ENCODE measurements at regions not wholly inside any gene's neighbourhood (a gene's known extent, or its start where the extent isn't known, plus 50 kb on each side); places are given as distances from the start of the nearest gene placed in this dataset.

DNA sequence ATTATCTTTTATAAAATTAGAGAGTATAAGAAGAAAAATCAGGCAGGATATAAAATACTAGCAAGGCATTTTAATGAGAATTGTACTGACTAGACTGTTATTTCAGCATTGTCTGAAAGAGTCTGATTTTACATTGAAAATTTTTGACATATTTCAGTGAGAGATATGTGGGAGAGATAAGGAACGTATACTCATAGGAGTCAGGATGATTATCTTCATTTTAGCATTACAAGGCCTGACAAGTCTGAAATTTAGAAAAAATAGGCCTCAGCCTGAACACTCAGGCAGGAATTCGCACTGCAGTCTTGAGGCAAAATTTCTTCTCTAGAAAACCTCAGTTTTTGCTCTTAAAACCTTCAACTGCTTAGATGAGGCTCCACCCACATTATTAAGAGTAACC, 386.0 kb downstream of the HGF start:
- Histone ChIP-seq H4K8ac (ENCODE audit: extremely low read depth, insufficient read depth, low read length) (no peak overlapping the region), H2BK120ac (replicated peaks; ENCODE audit: low read depth, low read length) (no peak overlapping the region), H3K79me2 (ENCODE audit: control insufficient read depth in 1 of 2, insufficient read depth in 2 of 2, low read length in 2 of 2) (no peaks in the 10 kb centered on the region), H3K9ac (replicated peaks in 1 of 4; ENCODE audit: extremely low read depth in 1 of 4, low read depth in 3 of 4, low read length in 3 of 4) (no peak overlapping the region), H2AFZ (ENCODE audit: low read length) (no peak overlapping the region), H4K5ac (ENCODE audit: insufficient read length, low read depth, low read length) (no peak overlapping the region), H2BK20ac (ENCODE audit: low read length) (no peak overlapping the region), H3K4me1 (replicated peaks in 1 of 4; ENCODE audit: control insufficient read depth in 3 of 4, insufficient read depth in 4 of 4, low read length in 3 of 4) (no peaks in the 10 kb centered on the region), H3K56ac (replicated peaks; ENCODE audit: insufficient read length, low read depth, low read length) (no peak overlapping the region), H3K79me1 (ENCODE audit: low read depth, low read length) (no peaks in the 10 kb centered on the region), H2BK5ac (ENCODE audit: low read depth, low read length) (no peak overlapping the region), H2BK15ac (ENCODE audit: low read length) (no peak overlapping the region), H3K4ac (replicated peaks; ENCODE audit: insufficient read length, low read depth, low read length) (no peak overlapping the region), H3K4me3 (ENCODE audit: extremely low read depth in 1 of 4, insufficient read depth in 2 of 4, low read depth in 3 of 4, low read length in 4 of 4) (no peak overlapping the region), H3K14ac (ENCODE audit: insufficient read length) (no peak overlapping the region), H3K9me3 (ENCODE audit: insufficient read depth in 2 of 2, low read depth in 1 of 2, low read length in 1 of 2) (no peaks in the 10 kb centered on the region; a peak in 1 of 4 replicates), H3K18ac (ENCODE audit: extremely low read depth, low read length) (no peak overlapping the region), H3K23me2 (ENCODE audit: low read depth, low read length) (no peaks in the 10 kb centered on the region), H4K91ac (replicated peaks; ENCODE audit: insufficient read length, low read length) (no peak overlapping the region), H2BK12ac (ENCODE audit: low read depth, low read length) (no peak overlapping the region), H3K27me3 (replicated peaks in 1 of 4; ENCODE audit: control insufficient read depth in 3 of 4, extremely low read depth in 1 of 4, insufficient read depth in 3 of 4, low read length in 3 of 4) (no peaks in the 10 kb centered on the region), H2AK5ac (ENCODE audit: low read depth, low read length) (no peak overlapping the region), H3K36me3 (ENCODE audit: control insufficient read depth in 2 of 4, insufficient read depth in 4 of 4, low read length in 3 of 4) (no peaks in the 10 kb centered on the region), H3K27ac (ENCODE audit: low read depth, low read length) (no peak overlapping the region), H3K23ac (ENCODE audit: insufficient read length) (no peak overlapping the region), H4K20me1 (replicated peaks in 1 of 2; ENCODE audit: control insufficient read depth in 1 of 2, insufficient read depth in 2 of 2, low read length in 2 of 2) (no peaks in the 10 kb centered on the region), H3K4me2 (ENCODE audit: insufficient read depth in 1 of 2, low read depth in 2 of 2, low read length in 2 of 2) (no peak overlapping the region)
- no peak for DNase-seq (ENCODE audit: low read depth in 1 of 2, low spot score in 2 of 2)
- ChIA-PET CTCF (ENCODE audit: partially characterized antibody) (interaction anchor here (1.0 kb wide), 1 partner anchor 86 kb away, joined by 3 read pairs; no protein-coding TSS in a partner anchor), POLR2A (ENCODE audit: partially characterized antibody) (no interaction called here)
- no peak for FAIRE-seq
- 91% methylated on average over 2 of the region's 2 CpGs; no CpG with 5 or more reads in 1 of the 2 experiments for WGBS, 2 experiments (ENCODE audit: extremely low coverage in 1 of 2, insufficient coverage in 1 of 2, insufficient read length in 1 of 2, insufficient replicate concordance in 2 of 2, low coverage in 1 of 2, low lambda C conversion rate in 2 of 2, missing lambda C conversion rate in 1 of 2)
- TF ChIP-seq TBP (IDR thresholded peaks at IDR 0.05; ENCODE audit: low read depth, low read length) = no peak
- TF ChIP-seq SP4 (IDR thresholded peaks at IDR 0.05; ENCODE audit: low read length) = no peak
- TF ChIP-seq MAFK (IDR thresholded peaks at IDR 0.05; ENCODE audit: low read depth, low read length) = no peak
- no peak for TF ChIP-seq FOSL1 (IDR thresholded peaks at IDR 0.05; ENCODE audit: insufficient read depth, low read depth, low read length)
- no peak for TF ChIP-seq CTCF (IDR thresholded peaks at IDR 0.05; ENCODE audit: control extremely low read depth in 1 of 3, insufficient read depth in 1 of 3, low read depth in 1 of 3, low read length in 3 of 3)
- TF ChIP-seq JUN (IDR thresholded peaks at IDR 0.05; ENCODE audit: low read depth, low read length) = no peak
- TF ChIP-seq KDM5A (IDR thresholded peaks at IDR 0.05; ENCODE audit: low read length) = no peak
- no peak for TF ChIP-seq SAP30 (IDR thresholded peaks at IDR 0.05; ENCODE audit: insufficient read depth, insufficient replicate concordance, low read length)
- TF ChIP-seq ATF3 (IDR thresholded peaks at IDR 0.05; ENCODE audit: insufficient read depth, low read depth, low read length) = no peak
- TF ChIP-seq BCL11A (IDR thresholded peaks at IDR 0.05; ENCODE audit: low read depth in 2 of 2, low read length in 2 of 2) = no peak
- no peak for TF ChIP-seq SIX5 (IDR thresholded peaks at IDR 0.05; ENCODE audit: low read depth, low read length)
- no peak for TF ChIP-seq SIN3A (conservative IDR thresholded peaks at IDR 0.05 in 1 of 2, IDR thresholded peaks at IDR 0.05 in 1 of 2; ENCODE audit: low read depth in 1 of 2, low read length in 2 of 2)
